ENCODE measurements at regions not wholly inside any gene's neighbourhood (a gene's known extent, or its start where the extent isn't known, plus 50 kb on each side); places are given as distances from the start of the nearest gene placed in this dataset.

GRCh38 chr7:130875-131780 is 61.2 kb upstream of the FAM20C start:
- TF ChIP-seq, protein P1, sequence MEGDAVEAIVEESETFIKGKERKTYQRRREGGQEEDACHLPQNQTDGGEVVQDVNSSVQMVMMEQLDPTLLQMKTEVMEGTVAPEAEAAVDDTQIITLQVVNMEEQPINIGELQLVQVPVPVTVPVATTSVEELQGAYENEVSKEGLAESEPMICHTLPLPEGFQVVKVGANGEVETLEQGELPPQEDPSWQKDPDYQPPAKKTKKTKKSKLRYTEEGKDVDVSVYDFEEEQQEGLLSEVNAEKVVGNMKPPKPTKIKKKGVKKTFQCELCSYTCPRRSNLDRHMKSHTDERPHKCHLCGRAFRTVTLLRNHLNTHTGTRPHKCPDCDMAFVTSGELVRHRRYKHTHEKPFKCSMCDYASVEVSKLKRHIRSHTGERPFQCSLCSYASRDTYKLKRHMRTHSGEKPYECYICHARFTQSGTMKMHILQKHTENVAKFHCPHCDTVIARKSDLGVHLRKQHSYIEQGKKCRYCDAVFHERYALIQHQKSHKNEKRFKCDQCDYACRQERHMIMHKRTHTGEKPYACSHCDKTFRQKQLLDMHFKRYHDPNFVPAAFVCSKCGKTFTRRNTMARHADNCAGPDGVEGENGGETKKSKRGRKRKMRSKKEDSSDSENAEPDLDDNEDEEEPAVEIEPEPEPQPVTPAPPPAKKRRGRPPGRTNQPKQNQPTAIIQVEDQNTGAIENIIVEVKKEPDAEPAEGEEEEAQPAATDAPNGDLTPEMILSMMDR (IDR thresholded peaks at IDR 0.05), result no peak
- no peak for TF ChIP-seq POLR2A (IDR thresholded peaks at IDR 0.05)
